GM12878 (cell line): ENCODE measurements at regions not wholly inside any gene's neighbourhood (a gene's known extent, or its start where the extent isn't known, plus 50 kb on each side); places are given as distances from the start of the nearest gene placed in this dataset.

Source experiments
- ATAC-seq: fragments of 200-7000 bp; cut with Tn5 transposase; 3 replicates; pipeline ENCODE4 v1.9.1; 2020; ENCODE audit warnings: mild to moderate bottlenecking, moderate library complexity
- BruUV-seq: library from RNA; stranded (reverse); fragments of 400-500 nt; replicated peaks from 2 replicates; lab custom pipeline; 2021; lab: Mats Ljungman, UMichigan
- CTCF ChIA-PET: fragments of 300-600 bp; sonication (Branson Sonifier 250); formaldehyde crosslinking; extraction: SDS; loops from one replicate; lab custom pipeline; 2021; ENCODE audit warnings: inconsistent platforms; lab: Yijun Ruan, JAX
- POLR2A ChIA-PET: fragments of 350-600 bp; formaldehyde crosslinking; extraction: SDS; loops from one replicate; lab custom pipeline; 2021; ENCODE audit warnings: inconsistent platforms; lab: Charles Lee
- RAD21 ChIA-PET: fragments of 300-600 bp; sonication (Branson Sonifier 250); formaldehyde crosslinking; loops from one replicate; lab custom pipeline; 2023; ENCODE audit warnings: antibody characterized with exemption; ENCODE audit not compliant: unreplicated experiment; lab: Charles Lee
- SMC1A ChIA-PET: fragments of 300-600 bp; sonication (Branson Sonifier 250); formaldehyde crosslinking; loops from one replicate; lab custom pipeline; 2023; ENCODE audit not compliant: unreplicated experiment, uncharacterized antibody; lab: Charles Lee
- DNase-seq: peaks from one replicate; pipeline ENCODE4 v3.0.0-alpha.2; 2011; ENCODE audit warnings: low read depth, low spot score
- FAIRE-seq: peaks from 3 replicates; lab custom pipeline; 2011; peaks lifted over from hg19 to GRCh38; lab: Jason Lieb, UNC
- H2AFZ ChIP-seq: 2 replicates; pipeline ENCODE4 v1.6.0; 2011; ENCODE audit warnings: low read depth, low read length, control low read depth; ENCODE audit not compliant: control insufficient read depth
- H3K27ac ChIP-seq: 2 replicates; pipeline ENCODE4 v1.5.1; 2011; ENCODE audit warnings: control low read depth; ENCODE audit not compliant: control insufficient read depth, insufficient read depth
- H3K27me3 ChIP-seq, 2 experiments: replicated peaks in 1 of 2; 2 replicates each; pipeline versions ENCODE4 v1.6.0 to v1.6.1; 2011; ENCODE audit warnings: low read length in 1 of 2; ENCODE audit not compliant: control insufficient read depth in 2 of 2, insufficient read depth in 2 of 2
- H3K36me3 ChIP-seq, 2 experiments: 2 replicates each; pipeline ENCODE4 v1.5.1; 2011; ENCODE audit warnings: low read length in 1 of 2; ENCODE audit not compliant: control insufficient read depth in 2 of 2, insufficient read depth in 2 of 2
- H3K4me1 ChIP-seq: 2 replicates; pipeline ENCODE4 v1.6.1; 2011; ENCODE audit warnings: mild to moderate bottlenecking, low read length, moderate library complexity, mixed read lengths; ENCODE audit not compliant: control insufficient read depth, insufficient read depth
- H3K4me2 ChIP-seq: 2 replicates; pipeline ENCODE4 v1.6.0; 2011; ENCODE audit warnings: control low read depth; ENCODE audit not compliant: control insufficient read depth, insufficient read depth
- H3K4me3 ChIP-seq: fragments of 200-600 bp; sonication (generic); 2 replicates; pipeline ENCODE4 v1.5.1; 2016
- H3K79me2 ChIP-seq: 2 replicates; pipeline ENCODE4 v1.6.0; 2011; ENCODE audit warnings: low read length; ENCODE audit not compliant: control insufficient read depth, insufficient read depth
- H3K9ac ChIP-seq: 2 replicates; pipeline ENCODE4 v1.8.0; 2011; ENCODE audit warnings: low read length, control low read depth, mixed read lengths; ENCODE audit not compliant: control insufficient read depth, insufficient read depth
- H3K9me3 ChIP-seq: replicated peaks from 3 replicates; pipeline ENCODE4 v1.5.1; 2011; ENCODE audit warnings: mild to moderate bottlenecking, low read length; ENCODE audit not compliant: control insufficient read depth, insufficient read depth
- H4K20me1 ChIP-seq: 2 replicates; pipeline ENCODE4 v1.6.0; 2011; ENCODE audit not compliant: control insufficient read depth, insufficient read depth
- CHD4 ChIP-seq: fragments of 200-600 bp; sonication (generic); IDR thresholded peaks from 2 replicates; pipeline ENCODE4 v1.6.1; 2016; ENCODE audit warnings: mild to moderate bottlenecking
- NR2F1 ChIP-seq: fragments of 450-650 bp; conservative IDR thresholded peaks from 2 replicates; pipeline ENCODE4 v1.6.1; 2017; ENCODE audit warnings: mild to moderate bottlenecking
- SREBF1 ChIP-seq: IDR thresholded peaks from 2 replicates; pipeline ENCODE4 v1.6.1; 2012; ENCODE audit warnings: mild to moderate bottlenecking, low read length
- TBL1XR1 ChIP-seq: IDR thresholded peaks from 2 replicates; pipeline ENCODE4 v1.6.1; 2012; ENCODE audit warnings: low read depth, low read length, improper control_type of control experiment
- YY1 ChIP-seq: IDR thresholded peaks from 2 replicates; pipeline ENCODE4 v1.6.1; 2011; ENCODE audit warnings: low read depth, mild to moderate bottlenecking, low read length
- ZNF217 ChIP-seq: fragments of 450-650 bp; IDR thresholded peaks from 2 replicates; pipeline ENCODE4 v1.6.1; 2017; ENCODE audit warnings: antibody characterized with exemption, mild to moderate bottlenecking
- ZNF274 ChIP-seq: IDR thresholded peaks from one replicate; pipeline ENCODE4 v1.8.0; 2011; ENCODE audit not compliant: insufficient read length, insufficient read depth
- WGBS: methylation state at CpG from one replicate; pipeline ENCODE4 v1.1.6; 2016; ENCODE audit warnings: low lambda C conversion rate; ENCODE audit not compliant: insufficient replicate concordance, insufficient coverage; ENCODE audit errors: missing lambda C conversion rate; 5-methylcytosine and 5-hydroxymethylcytosine counted together
- in situ Hi-C: fragments of 300-500 bp; cut with MboI; formaldehyde crosslinking; loops from 9 replicates; pipeline ENCODE4 v1.14.3; 2018; ENCODE audit warnings: mixed read lengths
- intact Hi-C: fragments of 100-400 bp; cut with micrococcal nuclease; formaldehyde crosslinking; loops from one replicate; pipeline ENCODE4 v1.14.2; 2022; ENCODE audit not compliant: unreplicated experiment
- TF ChIP-seq, protein P1 (sequence below): fragments of 450-650 bp; formaldehyde crosslinking; IDR thresholded peaks from 2 replicates; pipeline ENCODE4 v1.4.0; 2022; ENCODE audit warnings: mild to moderate bottlenecking, moderate library complexity

DNA sequence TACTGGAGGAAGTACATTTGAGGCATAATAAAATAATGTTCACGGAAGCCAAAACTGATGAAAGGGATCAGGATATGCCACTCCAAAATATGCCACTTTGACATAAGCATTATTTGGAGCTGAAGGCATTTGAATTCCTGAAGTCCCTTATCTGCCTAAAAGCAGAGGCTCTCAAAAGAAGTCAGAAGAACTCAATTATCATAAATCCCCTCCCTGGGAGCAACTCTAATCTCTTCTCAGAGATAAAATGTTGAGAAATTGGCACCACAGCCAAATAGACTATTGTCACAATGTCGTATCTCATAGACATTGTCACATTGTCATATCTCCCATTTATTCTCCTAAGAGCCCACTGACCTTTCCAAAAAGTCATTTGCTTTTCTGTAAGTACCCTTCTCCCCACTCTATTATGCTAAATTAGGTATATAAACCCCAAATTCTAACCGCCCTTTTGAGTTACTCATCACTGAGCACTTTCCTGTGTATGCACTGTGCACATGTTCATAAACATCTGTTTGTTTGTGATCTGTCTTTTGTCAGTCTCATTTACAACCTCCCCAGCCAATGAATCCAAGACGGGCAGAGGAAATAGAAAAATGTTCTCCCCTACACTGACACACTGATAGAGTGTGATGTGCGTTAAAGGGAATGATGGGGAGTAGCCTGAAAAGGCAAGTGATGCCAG lies 78.5 kb upstream of the NAF1 start:
- Histone ChIP-seq H3K4me3 (no peak overlapping the region), H3K27ac (no peak overlapping the region), H3K79me2 (no peaks in the 10 kb centered on the region), H2AFZ (no peak overlapping the region), H3K9me3 (no peaks in the 10 kb centered on the region), H3K4me2 (no peak overlapping the region), H3K36me3 (no peaks in the 10 kb centered on the region), H3K9ac (no peak overlapping the region), H4K20me1 (no peaks in the 10 kb centered on the region), H3K4me1 (no peaks in the 10 kb centered on the region), H3K27me3 (no peaks in the 10 kb centered on the region)
- TF ChIP-seq ZNF274 (no peak), SREBF1 (no peak), TBL1XR1 (no peak), NR2F1 (no peak), YY1 (no peak), CHD4 (no peak), ZNF217 (no peak)
- TF ChIP-seq, protein P1, sequence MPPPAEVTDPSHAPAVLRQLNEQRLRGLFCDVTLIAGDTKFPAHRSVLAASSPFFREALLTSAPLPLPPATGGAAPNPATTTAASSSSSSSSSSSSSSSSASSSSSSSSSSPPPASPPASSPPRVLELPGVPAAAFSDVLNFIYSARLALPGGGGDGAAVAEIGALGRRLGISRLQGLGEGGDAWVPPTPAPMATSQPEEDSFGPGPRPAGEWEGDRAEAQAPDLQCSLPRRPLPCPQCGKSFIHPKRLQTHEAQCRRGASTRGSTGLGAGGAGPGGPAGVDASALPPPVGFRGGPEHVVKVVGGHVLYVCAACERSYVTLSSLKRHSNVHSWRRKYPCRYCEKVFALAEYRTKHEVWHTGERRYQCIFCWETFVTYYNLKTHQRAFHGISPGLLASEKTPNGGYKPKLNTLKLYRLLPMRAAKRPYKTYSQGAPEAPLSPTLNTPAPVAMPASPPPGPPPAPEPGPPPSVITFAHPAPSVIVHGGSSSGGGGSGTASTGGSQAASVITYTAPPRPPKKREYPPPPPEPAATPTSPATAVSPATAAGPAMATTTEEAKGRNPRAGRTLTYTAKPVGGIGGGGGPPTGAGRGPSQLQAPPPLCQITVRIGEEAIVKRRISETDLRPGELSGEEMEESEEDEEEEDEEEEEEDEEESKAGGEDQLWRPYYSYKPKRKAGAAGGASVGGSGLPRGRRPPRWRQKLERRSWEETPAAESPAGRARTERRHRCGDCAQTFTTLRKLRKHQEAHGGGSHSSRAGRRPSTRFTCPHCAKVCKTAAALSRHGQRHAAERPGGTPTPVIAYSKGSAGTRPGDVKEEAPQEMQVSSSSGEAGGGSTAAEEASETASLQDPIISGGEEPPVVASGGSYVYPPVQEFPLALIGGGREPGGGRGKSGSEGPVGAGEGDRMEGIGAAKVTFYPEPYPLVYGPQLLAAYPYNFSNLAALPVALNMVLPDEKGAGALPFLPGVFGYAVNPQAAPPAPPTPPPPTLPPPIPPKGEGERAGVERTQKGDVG (CRISPR knock-in tag), result no peak
- no TSS peak for BruUV-seq
- FAIRE-seq (no peak), DNase-seq (no peak), ATAC-seq (no peak)
- ChIA-PET CTCF (no interaction called here), SMC1A (no interaction called here), RAD21 (no interaction called here), POLR2A (no interaction called here)
- intact Hi-C loops, result no loop called here
- WGBS, result 32% methylated on average over 5 of the region's 5 CpGs
- in situ Hi-C loops, result no loop called here
